ENCODE measurements at regions not wholly inside any gene's neighbourhood (a gene's known extent, or its start where the extent isn't known, plus 50 kb on each side); places are given as distances from the start of the nearest gene placed in this dataset.

- no peak for DNase-seq (ENCODE audit: extremely low spot score, insufficient read length, low read depth)
- no peak for FAIRE-seq
Observed at GRCh38 chr2:120862201-120863060, 126.8 kb downstream of the GLI2 start.

GRCh38 chr2:120863146-120863545 lies 127.5 kb downstream of the GLI2 start:
- no peak for DNase-seq (ENCODE audit: extremely low spot score, insufficient read length, low read depth)
- no peak for FAIRE-seq

- DNase-seq (ENCODE audit: extremely low spot score, insufficient read length, low read depth), result no peak
- no peak for FAIRE-seq
Observed at GRCh38 chr2:120863661-120864320, 128.1 kb downstream of the GLI2 start.

- no peak for FAIRE-seq
- DNase-seq (ENCODE audit: extremely low spot score, insufficient read length, low read depth), result no peak
Observed at GRCh38 chr2:120864981-120865380, 129.3 kb downstream of the GLI2 start.

- no peak for DNase-seq (ENCODE audit: extremely low spot score, insufficient read length, low read depth)
- FAIRE-seq, result no peak
Observed at GRCh38 chr2:120865656-120866055, 130.0 kb downstream of the GLI2 start.

- no peak for FAIRE-seq
- no peak for DNase-seq (ENCODE audit: extremely low spot score, insufficient read length, low read depth)
Observed at GRCh38 chr2:120866071-120866470, 130.4 kb downstream of the GLI2 start.

- DNase-seq (ENCODE audit: extremely low spot score, insufficient read length, low read depth), result no peak
- no peak for FAIRE-seq
Observed at GRCh38 chr2:120866483-120867140, 130.9 kb downstream of the GLI2 start.

GRCh38 chr2:120867290-120868241 lies 131.9 kb downstream of the GLI2 start:
- no peak for FAIRE-seq

GRCh38 chr2:120868366-120868765 lies 132.7 kb downstream of the GLI2 start:
- FAIRE-seq, result no peak
- no peak for DNase-seq (ENCODE audit: extremely low spot score, insufficient read length, low read depth)

More at GRCh38 chr2:120867290-120868241, 131.9 kb downstream of the GLI2 start:
- DNase-seq (ENCODE audit: extremely low spot score, insufficient read length, low read depth), result no peak

- DNase-seq (ENCODE audit: extremely low spot score, insufficient read length, low read depth) (no peak), FAIRE-seq (no peak)
Observed at GRCh38 chr2:120869036-120869729, 133.5 kb downstream of the GLI2 start.

- no peak for DNase-seq (ENCODE audit: extremely low spot score, insufficient read length, low read depth)
Observed at GRCh38 chr2:120869730-120870466, 134.2 kb downstream of the GLI2 start.

GRCh38 chr2:120870467-120870788 lies 134.8 kb downstream of the GLI2 start:
- DNase-seq (ENCODE audit: extremely low spot score, insufficient read length, low read depth) (no peak), FAIRE-seq (no peak)

More at GRCh38 chr2:120869730-120870466, 134.2 kb downstream of the GLI2 start:
- FAIRE-seq, result no peak

GRCh38 chr2:120871016-120871635 lies 135.5 kb downstream of the GLI2 start:
- DNase-seq (ENCODE audit: extremely low spot score, insufficient read length, low read depth), result no peak
- FAIRE-seq, result no peak

- DNase-seq (ENCODE audit: extremely low spot score, insufficient read length, low read depth) (no peak), FAIRE-seq (no peak)
Observed at GRCh38 chr2:120871881-120872620, 136.4 kb downstream of the GLI2 start.

- FAIRE-seq (no peak), DNase-seq (ENCODE audit: extremely low spot score, insufficient read length, low read depth) (no peak)
Observed at GRCh38 chr2:120873958-120874887, 138.6 kb downstream of the GLI2 start.

- FAIRE-seq, result no peak
- no peak for DNase-seq (ENCODE audit: extremely low spot score, insufficient read length, low read depth)
Observed at GRCh38 chr2:120874888-120875275, 139.2 kb downstream of the GLI2 start.

GRCh38 chr2:120875431-120875830 lies 139.8 kb downstream of the GLI2 start:
- FAIRE-seq (no peak), DNase-seq (ENCODE audit: extremely low spot score, insufficient read length, low read depth) (no peak)

All from GM18507 (cell line).